IMR-90 (cell line): ENCODE measurements at regions not wholly inside any gene's neighbourhood (a gene's known extent, or its start where the extent isn't known, plus 50 kb on each side); places are given as distances from the start of the nearest gene placed in this dataset.

Experiments
- ATAC-seq: fragments of 200-7000 bp; cut with Tn5 transposase; 2 replicates; pipeline ENCODE4 v1.9.1; 2020; ENCODE audit warnings: low read depth, mild to moderate bottlenecking, moderate library complexity
- BruUV-seq: library from RNA; stranded (reverse); fragments of 400-500 nt; replicated peaks from 2 replicates; lab custom pipeline; 2021; lab: Mats Ljungman, UMichigan
- CTCF ChIA-PET: fragments of 300-600 bp; formaldehyde crosslinking; extraction: SDS; loops from one replicate; lab custom pipeline; 2021; ENCODE audit warnings: antibody characterized with exemption; lab: Yijun Ruan, JAX
- POLR2A ChIA-PET: fragments of 300-600 bp; sonication (Branson Sonifier 250); formaldehyde crosslinking; loops from one replicate; lab custom pipeline; 2022; ENCODE audit warnings: antibody characterized with exemption; ENCODE audit not compliant: unreplicated experiment; lab: Charles Lee
- DNase-seq: peaks from one replicate; pipeline ENCODE4 v3.0.0; 2013
- H2AFZ ChIP-seq: replicated peaks from 2 replicates; pipeline ENCODE3; 2013; ENCODE audit warnings: low read length, mild to moderate bottlenecking; ENCODE audit not compliant: poor library complexity
- H2AK5ac ChIP-seq: 2 replicates; pipeline ENCODE4 v1.6.1; 2013; ENCODE audit warnings: low read depth, low read length, inconsistent platforms
- H2AK9ac ChIP-seq: replicated peaks from 2 replicates; pipeline ENCODE3; 2013; ENCODE audit warnings: mild to moderate bottlenecking, low read depth, low read length, moderate library complexity; ENCODE audit not compliant: poor library complexity
- H2BK120ac ChIP-seq: 2 replicates; pipeline ENCODE4 v1.6.1; 2013; ENCODE audit warnings: low read depth, low read length, inconsistent platforms
- H2BK15ac ChIP-seq: 3 replicates; pipeline ENCODE4 v1.6.1; 2013; ENCODE audit warnings: low read depth, low read length, inconsistent platforms
- H2BK20ac ChIP-seq: 2 replicates; pipeline ENCODE4 v1.6.1; 2013; ENCODE audit warnings: low read depth, mild to moderate bottlenecking, inconsistent platforms, low read length, moderate library complexity
- H2BK5ac ChIP-seq: 2 replicates; pipeline ENCODE4 v1.6.1; 2013; ENCODE audit warnings: mild to moderate bottlenecking, low read depth, low read length, inconsistent platforms; ENCODE audit not compliant: poor library complexity, severe bottlenecking
- H3K14ac ChIP-seq: replicated peaks from 2 replicates; pipeline ENCODE4 v1.6.1; 2013; ENCODE audit warnings: low read depth, low read length, inconsistent platforms
- H3K18ac ChIP-seq: 2 replicates; pipeline ENCODE4 v1.6.1; 2013; ENCODE audit warnings: low read depth, low read length, control low read depth
- H3K23ac ChIP-seq: 2 replicates; pipeline ENCODE4 v1.6.1; 2013; ENCODE audit warnings: low read depth, low read length, inconsistent platforms
- H3K27ac ChIP-seq: 2 replicates; pipeline ENCODE4 v1.5.1; 2013; ENCODE audit warnings: mild to moderate bottlenecking, control low read depth, low read length; ENCODE audit not compliant: insufficient read depth
- H3K27me3 ChIP-seq: 2 replicates; pipeline ENCODE4 v1.6.1; 2013; ENCODE audit warnings: low read length; ENCODE audit not compliant: control insufficient read depth, insufficient read depth
- H3K36me3 ChIP-seq: 2 replicates; pipeline ENCODE4 v1.6.1; 2013; ENCODE audit warnings: low read length, mixed read lengths; ENCODE audit not compliant: control insufficient read depth, insufficient read depth
- H3K4ac ChIP-seq: 2 replicates; pipeline ENCODE4 v1.6.1; 2013; ENCODE audit warnings: low read depth, low read length, inconsistent platforms
- H3K4me1 ChIP-seq: 2 replicates; pipeline ENCODE4 v1.6.1; 2013; ENCODE audit warnings: low read length, mixed read lengths; ENCODE audit not compliant: control insufficient read depth, insufficient read depth
- H3K4me2 ChIP-seq: 2 replicates; pipeline ENCODE4 v1.6.1; 2013; ENCODE audit warnings: low read depth, mild to moderate bottlenecking, control low read depth, low read length, moderate library complexity
- H3K4me3 ChIP-seq: 2 replicates; pipeline ENCODE4 v1.5.1; 2013; ENCODE audit warnings: low read depth, mild to moderate bottlenecking, control low read depth, low read length, moderate library complexity; ENCODE audit not compliant: insufficient read depth
- H3K56ac ChIP-seq: 2 replicates; pipeline ENCODE4 v1.6.1; 2013; ENCODE audit warnings: low read length, inconsistent platforms; ENCODE audit not compliant: insufficient read depth; ENCODE audit errors: extremely low read depth
- H3K79me1 ChIP-seq, 2 experiments: 2 replicates each; pipeline ENCODE4 v1.6.1; 2013; ENCODE audit warnings: low read length in 2 of 2, inconsistent platforms in 1 of 2, low read depth in 1 of 2
- H3K9ac ChIP-seq: 2 replicates; pipeline ENCODE4 v1.6.1; 2013; ENCODE audit warnings: low read depth, low read length, control low read depth
- H3K9me1 ChIP-seq: 2 replicates; pipeline ENCODE4 v1.6.1; 2013; ENCODE audit warnings: low read length, inconsistent platforms; ENCODE audit not compliant: insufficient read depth
- H3K9me3 ChIP-seq: 2 replicates; pipeline ENCODE4 v1.6.1; 2013; ENCODE audit warnings: low read length; ENCODE audit not compliant: control insufficient read depth, insufficient read depth
- H4K20me1 ChIP-seq: 2 replicates; pipeline ENCODE4 v1.6.1; 2013; ENCODE audit warnings: low read length, inconsistent platforms; ENCODE audit not compliant: insufficient read depth
- H4K5ac ChIP-seq: 2 replicates; pipeline ENCODE4 v1.6.1; 2013; ENCODE audit warnings: mild to moderate bottlenecking, low read depth, low read length, control low read depth
- H4K8ac ChIP-seq, 2 experiments: 2 replicates each; pipeline ENCODE4 v1.6.1; 2013; ENCODE audit warnings: low read depth in 2 of 2, low read length in 2 of 2, control low read depth in 1 of 2, inconsistent platforms in 1 of 2
- H4K91ac ChIP-seq: 2 replicates; pipeline ENCODE4 v1.6.1; 2013; ENCODE audit warnings: low read depth, low read length, inconsistent platforms; ENCODE audit not compliant: insufficient read depth
- CEBPB ChIP-seq: IDR thresholded peaks from 2 replicates; pipeline ENCODE4 v1.6.1; 2012; ENCODE audit warnings: low read depth, low read length, improper control_type of control experiment
- MAZ ChIP-seq: IDR thresholded peaks from 2 replicates; pipeline ENCODE4 v1.6.1; 2012; ENCODE audit warnings: low read depth, mild to moderate bottlenecking, low read length, improper control_type of control experiment, moderate library complexity, borderline replicate concordance
- WGBS, 2 experiments: methylation state at CpG; one replicate each; pipeline versions ENCODE4 v1.1.5 to v1.1.7; 2013; ENCODE audit warnings: missing lambda C conversion rate in 2 of 2; ENCODE audit not compliant: insufficient read length in 1 of 2; ENCODE audit errors: extremely low coverage in 2 of 2; 5-methylcytosine and 5-hydroxymethylcytosine counted together
- dilution Hi-C: fragments of 300-500 bp; cut with HindIII; formaldehyde crosslinking; loops from one replicate; pipeline ENCODE4 v1.14.3; 2018; ENCODE audit warnings: low sequenced_read_pairs; ENCODE audit not compliant: unreplicated experiment
- in situ Hi-C: fragments of 300-500 bp; cut with MboI; formaldehyde crosslinking; loops from 3 replicates; pipeline ENCODE4 v1.14.3; 2019; ENCODE audit warnings: low sequenced_read_pairs, inconsistent platforms, mixed read lengths
- intact Hi-C: fragments of 100-400 bp; cut with micrococcal nuclease; formaldehyde crosslinking; loops from 2 replicates; pipeline ENCODE4 v1.10.0; 2022

DNA sequence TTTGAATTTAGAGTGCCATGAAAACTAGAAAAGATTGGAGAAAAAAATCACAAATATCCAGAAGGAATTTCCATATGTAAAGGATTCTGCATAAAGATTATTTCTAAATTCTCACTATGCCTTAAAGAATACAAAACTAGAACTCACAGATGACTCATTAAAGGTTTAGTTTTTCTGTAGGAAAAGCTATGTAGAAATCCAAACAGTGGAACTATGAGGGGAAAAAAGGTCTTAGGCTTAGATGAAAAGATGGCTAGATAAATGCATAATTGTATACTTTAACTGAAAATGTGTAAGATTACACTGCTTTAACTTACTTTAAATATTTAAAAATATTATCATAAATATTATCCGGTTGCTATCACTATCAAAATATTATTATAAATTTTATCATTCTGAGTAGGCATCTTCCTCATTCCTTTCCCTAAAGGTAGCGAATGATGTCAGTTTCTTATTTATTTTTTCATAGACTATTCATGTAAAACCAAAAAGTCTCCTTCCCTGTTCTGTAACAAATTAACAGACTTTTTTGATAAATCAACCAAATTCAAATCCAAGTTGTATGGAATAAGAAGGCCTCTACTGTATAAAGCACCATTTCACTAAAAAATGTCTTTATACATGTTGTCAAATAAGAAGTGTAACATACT lies 69.1 kb upstream of the COMTD1 start:
- CTCF ChIA-PET: no interaction called here
- WGBS, 2 experiments: no CpG with 5 or more reads among the region's 2 CpGs

More for the DNA sequence above, 69.1 kb upstream of the COMTD1 start:
- H3K4me3 ChIP-seq: no peak overlapping the region
- H3K79me1 ChIP-seq: peaks cover 0 to 6% of the 10 kb centered on the region in 2 experiments; a peak in 1 of 4 replicates
- in situ Hi-C loops (no loop called here), intact Hi-C loops (loop anchor here (5.0 kb wide), 1 partner anchor 68 kb away; the partner anchor contains the start of gene COMTD1), dilution Hi-C loops (no loop called here)
- peaks cover 6% of the 10 kb centered on the region; the same call in 1 of the 2 replicates for H3K4me1 ChIP-seq
- H4K91ac ChIP-seq: no peak overlapping the region
- H3K56ac ChIP-seq: no peak overlapping the region
- H4K20me1 ChIP-seq: no peaks in the 10 kb centered on the region
- DNase-seq: peak; percentile 88
- no peak overlapping the region for H2AFZ ChIP-seq
- no peak overlapping the region for H3K4me2 ChIP-seq
- no peak overlapping the region for H2AK9ac ChIP-seq
- no peak overlapping the region for H2BK15ac ChIP-seq
- H2BK5ac ChIP-seq: peak overlapping the region; percentile 94
- H4K5ac ChIP-seq: no peak overlapping the region
- no peak overlapping the region for H2AK5ac ChIP-seq
- H4K8ac ChIP-seq: no peak overlapping the region; a peak in 1 of 4 replicates
- H3K23ac ChIP-seq: no peak overlapping the region
- no peak overlapping the region for H3K18ac ChIP-seq
- BruUV-seq: no TSS peak
- POLR2A ChIA-PET: no interaction called here
- no peak overlapping the region for H2BK20ac ChIP-seq
- no peak overlapping the region for H3K9ac ChIP-seq
- 0 out of 2 replicates have a peak overlapping the region, but pooled peaks have one; percentile 11 for H3K4ac ChIP-seq
- H3K36me3 ChIP-seq: no peaks in the 10 kb centered on the region
- peaks cover 10% of the 10 kb centered on the region for H3K9me1 ChIP-seq
- H3K9me3 ChIP-seq: peaks cover 9% of the 10 kb centered on the region
- H3K27ac ChIP-seq: peak overlapping the region; percentile 85; the same call in 1 of the 2 replicates
- H2BK120ac ChIP-seq: 0 out of 2 replicates have a peak overlapping the region, but pooled peaks have one; percentile 38
- peak; percentile 22; the same call in 1 of the 2 replicates for TF ChIP-seq CEBPB
- TF ChIP-seq MAZ: no peak
- H3K14ac ChIP-seq: no peak overlapping the region
- peak; percentile 79 for ATAC-seq
- H3K27me3 ChIP-seq: no peaks in the 10 kb centered on the region
